ENCODE measurements at regions not wholly inside any gene's neighbourhood (a gene's known extent, or its start where the extent isn't known, plus 50 kb on each side); places are given as distances from the start of the nearest gene placed in this dataset.

- Histone ChIP-seq H3K4me3 (ENCODE audit: severe bottlenecking) (no peak overlapping the region), H3K9me3 (ENCODE audit: severe bottlenecking) (no peaks in the 10 kb centered on the region), H3K36me3 (ENCODE audit: low read depth) (no peaks in the 10 kb centered on the region), H3K27me3 (ENCODE audit: insufficient read depth, poor library complexity, severe bottlenecking) (peaks cover 18% of the 10 kb centered on the region), H3K4me1 (ENCODE audit: insufficient read depth, poor library complexity, severe bottlenecking) (no peaks in the 10 kb centered on the region), H3K27ac (ENCODE audit: poor library complexity, severe bottlenecking) (no peak overlapping the region)
- DNase-seq (ENCODE audit: low spot score) (no peak), ATAC-seq (ENCODE audit: low read depth) (no peak)
- TF ChIP-seq, protein P1, sequence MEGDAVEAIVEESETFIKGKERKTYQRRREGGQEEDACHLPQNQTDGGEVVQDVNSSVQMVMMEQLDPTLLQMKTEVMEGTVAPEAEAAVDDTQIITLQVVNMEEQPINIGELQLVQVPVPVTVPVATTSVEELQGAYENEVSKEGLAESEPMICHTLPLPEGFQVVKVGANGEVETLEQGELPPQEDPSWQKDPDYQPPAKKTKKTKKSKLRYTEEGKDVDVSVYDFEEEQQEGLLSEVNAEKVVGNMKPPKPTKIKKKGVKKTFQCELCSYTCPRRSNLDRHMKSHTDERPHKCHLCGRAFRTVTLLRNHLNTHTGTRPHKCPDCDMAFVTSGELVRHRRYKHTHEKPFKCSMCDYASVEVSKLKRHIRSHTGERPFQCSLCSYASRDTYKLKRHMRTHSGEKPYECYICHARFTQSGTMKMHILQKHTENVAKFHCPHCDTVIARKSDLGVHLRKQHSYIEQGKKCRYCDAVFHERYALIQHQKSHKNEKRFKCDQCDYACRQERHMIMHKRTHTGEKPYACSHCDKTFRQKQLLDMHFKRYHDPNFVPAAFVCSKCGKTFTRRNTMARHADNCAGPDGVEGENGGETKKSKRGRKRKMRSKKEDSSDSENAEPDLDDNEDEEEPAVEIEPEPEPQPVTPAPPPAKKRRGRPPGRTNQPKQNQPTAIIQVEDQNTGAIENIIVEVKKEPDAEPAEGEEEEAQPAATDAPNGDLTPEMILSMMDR (IDR thresholded peaks at IDR 0.05; ENCODE audit: poor library complexity, severe bottlenecking): no peak
These were observed 847.3 kb upstream of the SOX11 start for GRCh38 chr2:4844881-4845280.

- Histone ChIP-seq H3K27ac (ENCODE audit: poor library complexity, severe bottlenecking) (peak overlapping the region; percentile 52), H3K9me3 (ENCODE audit: severe bottlenecking) (no peaks in the 10 kb centered on the region), H3K4me1 (ENCODE audit: insufficient read depth, poor library complexity, severe bottlenecking) (peaks cover 11% of the 10 kb centered on the region), H3K27me3 (ENCODE audit: insufficient read depth, poor library complexity, severe bottlenecking) (no peaks in the 10 kb centered on the region), H3K4me3 (ENCODE audit: severe bottlenecking) (no peak overlapping the region), H3K36me3 (ENCODE audit: low read depth) (no peaks in the 10 kb centered on the region)
- ATAC-seq (ENCODE audit: low read depth) (peak; percentile 95), DNase-seq (ENCODE audit: low spot score) (no peak)
- TF ChIP-seq, protein P1 (IDR thresholded peaks at IDR 0.05; ENCODE audit: poor library complexity, severe bottlenecking): no peak
These were observed 830.2 kb upstream of the SOX11 start for GRCh38 chr2:4862031-4862430.

GRCh38 chr2:4866198-4866597 is 826.0 kb upstream of the SOX11 start:
- H3K4me1 ChIP-seq (ENCODE audit: insufficient read depth, poor library complexity, severe bottlenecking): peaks cover 11% of the 10 kb centered on the region
- H3K9me3 ChIP-seq (ENCODE audit: severe bottlenecking): no peaks in the 10 kb centered on the region
- H3K27me3 ChIP-seq (ENCODE audit: insufficient read depth, poor library complexity, severe bottlenecking): no peaks in the 10 kb centered on the region
- DNase-seq (ENCODE audit: low spot score) (no peak), ATAC-seq (ENCODE audit: low read depth) (no peak)
- no peaks in the 10 kb centered on the region for H3K36me3 ChIP-seq (ENCODE audit: low read depth)
- TF ChIP-seq, protein P1 (IDR thresholded peaks at IDR 0.05; ENCODE audit: poor library complexity, severe bottlenecking): no peak
- no peak overlapping the region for H3K4me3 ChIP-seq (ENCODE audit: severe bottlenecking)
- no peak overlapping the region for H3K27ac ChIP-seq (ENCODE audit: poor library complexity, severe bottlenecking)

GRCh38 chr2:4868466-4868865 is 823.7 kb upstream of the SOX11 start:
- Histone ChIP-seq H3K4me1 (ENCODE audit: insufficient read depth, poor library complexity, severe bottlenecking) (no peaks in the 10 kb centered on the region), H3K36me3 (ENCODE audit: low read depth) (no peaks in the 10 kb centered on the region), H3K4me3 (ENCODE audit: severe bottlenecking) (no peak overlapping the region), H3K27me3 (ENCODE audit: insufficient read depth, poor library complexity, severe bottlenecking) (no peaks in the 10 kb centered on the region), H3K27ac (ENCODE audit: poor library complexity, severe bottlenecking) (no peak overlapping the region), H3K9me3 (ENCODE audit: severe bottlenecking) (no peaks in the 10 kb centered on the region)
- no peak for DNase-seq (ENCODE audit: low spot score)
- ATAC-seq (ENCODE audit: low read depth): no peak
- TF ChIP-seq, protein P1 (IDR thresholded peaks at IDR 0.05; ENCODE audit: poor library complexity, severe bottlenecking): no peak

- Histone ChIP-seq H3K9me3 (ENCODE audit: severe bottlenecking) (no peaks in the 10 kb centered on the region), H3K36me3 (ENCODE audit: low read depth) (no peaks in the 10 kb centered on the region), H3K27me3 (ENCODE audit: insufficient read depth, poor library complexity, severe bottlenecking) (no peaks in the 10 kb centered on the region), H3K4me3 (ENCODE audit: severe bottlenecking) (no peak overlapping the region), H3K27ac (ENCODE audit: poor library complexity, severe bottlenecking) (no peak overlapping the region), H3K4me1 (ENCODE audit: insufficient read depth, poor library complexity, severe bottlenecking) (no peaks in the 10 kb centered on the region)
- DNase-seq (ENCODE audit: low spot score) (no peak), ATAC-seq (ENCODE audit: low read depth) (no peak)
- TF ChIP-seq, protein P1 (IDR thresholded peaks at IDR 0.05; ENCODE audit: poor library complexity, severe bottlenecking): no peak
These were observed 823.0 kb upstream of the SOX11 start for GRCh38 chr2:4869154-4869553.
